Activated naive CD8-positive, alpha-beta T cell treated with anti-CD3 and anti-CD28 coated beads for 36 hours (primary cell): ENCODE measurements at regions not wholly inside any gene's neighbourhood (a gene's known extent, or its start where the extent isn't known, plus 50 kb on each side); places are given as distances from the start of the nearest gene placed in this dataset.
"Not testable (repeated sequence)": the region's sequence is repeated elsewhere in the genome, so short reads cannot be mapped to it uniquely, and the experiment has no call there.

Experiments used
- DNase-seq: peaks from one replicate; pipeline ENCODE4 v3.0.0; 2021
- H3K27ac Mint-ChIP-seq: one replicate; pipeline ENCODE4 v1.8.0; 2022; ENCODE audit warnings: mild to moderate bottlenecking, moderate library complexity, mixed read lengths
- H3K27me3 Mint-ChIP-seq: one replicate; pipeline ENCODE4 v1.8.0; 2022; ENCODE audit warnings: mild to moderate bottlenecking, mixed read lengths
- H3K36me3 Mint-ChIP-seq: one replicate; pipeline ENCODE4 v1.8.0; 2021; ENCODE audit warnings: mild to moderate bottlenecking, mixed read lengths
- H3K4me1 Mint-ChIP-seq: one replicate; pipeline ENCODE4 v1.8.0; 2021; ENCODE audit warnings: mixed read lengths
- H3K4me3 Mint-ChIP-seq: one replicate; pipeline ENCODE4 v1.8.0; 2022; ENCODE audit warnings: mild to moderate bottlenecking, moderate library complexity, mixed read lengths
- H3K9me3 Mint-ChIP-seq: one replicate; pipeline ENCODE4 v1.8.0; 2022; ENCODE audit warnings: mixed read lengths

- H3K9me3 Mint-ChIP-seq, H3K36me3 Mint-ChIP-seq, H3K27me3 Mint-ChIP-seq, H3K27ac Mint-ChIP-seq, H3K4me1 Mint-ChIP-seq, DNase-seq, H3K4me3 Mint-ChIP-seq: not testable (repeated sequence)
Observed at GRCh38 chr4:178015046-178015445, 572.8 kb upstream of the AGA start.

GRCh38 chr4:178026999-178027398 is 584.8 kb upstream of the AGA start:
- no peak overlapping the region for H3K27ac Mint-ChIP-seq
- no peaks in the 10 kb centered on the region for H3K4me1 Mint-ChIP-seq
- H3K27me3 Mint-ChIP-seq = no peaks in the 10 kb centered on the region
- no peak overlapping the region for H3K4me3 Mint-ChIP-seq
- no peak for DNase-seq
- H3K9me3 Mint-ChIP-seq = no peaks in the 10 kb centered on the region
- no peaks in the 10 kb centered on the region for H3K36me3 Mint-ChIP-seq

- Mint-ChIP-seq H3K4me3 (no peak overlapping the region), H3K9me3 (peaks cover 3% of the 10 kb centered on the region), H3K27ac (no peak overlapping the region), H3K4me1 (no peaks in the 10 kb centered on the region), H3K27me3 (no peaks in the 10 kb centered on the region), H3K36me3 (no peaks in the 10 kb centered on the region)
- DNase-seq = no peak
Observed at GRCh38 chr4:178027796-178028195, 585.6 kb upstream of the AGA start.

- Mint-ChIP-seq H3K9me3 (peaks cover 3% of the 10 kb centered on the region), H3K36me3 (no peaks in the 10 kb centered on the region), H3K27ac (no peak overlapping the region), H3K4me3 (no peak overlapping the region), H3K4me1 (no peaks in the 10 kb centered on the region), H3K27me3 (no peaks in the 10 kb centered on the region)
- DNase-seq = no peak
Observed at GRCh38 chr4:178028481-178028880, 586.2 kb upstream of the AGA start.

GRCh38 chr4:178037459-178038214 is 595.4 kb upstream of the AGA start:
- Mint-ChIP-seq H3K27ac (no peak overlapping the region), H3K4me3 (no peak overlapping the region), H3K27me3 (no peaks in the 10 kb centered on the region), H3K9me3 (peaks cover 1% of the 10 kb centered on the region), H3K36me3 (no peaks in the 10 kb centered on the region), H3K4me1 (no peaks in the 10 kb centered on the region)
- DNase-seq = no peak

GRCh38 chr4:178056996-178057395 is 614.8 kb upstream of the AGA start:
- Mint-ChIP-seq H3K36me3 (no peaks in the 10 kb centered on the region), H3K4me1 (no peaks in the 10 kb centered on the region), H3K9me3 (peaks cover 2% of the 10 kb centered on the region), H3K27me3 (no peaks in the 10 kb centered on the region), H3K27ac (no peak overlapping the region), H3K4me3 (no peak overlapping the region)
- DNase-seq = no peak

GRCh38 chr4:178063568-178063967 is 621.3 kb upstream of the AGA start:
- no peak overlapping the region for H3K4me3 Mint-ChIP-seq
- H3K36me3 Mint-ChIP-seq = no peaks in the 10 kb centered on the region
- no peaks in the 10 kb centered on the region for H3K27me3 Mint-ChIP-seq
- DNase-seq = no peak
- H3K27ac Mint-ChIP-seq = no peak overlapping the region
- no peaks in the 10 kb centered on the region for H3K4me1 Mint-ChIP-seq
- H3K9me3 Mint-ChIP-seq = no peaks in the 10 kb centered on the region

- Mint-ChIP-seq H3K4me3 (no peak overlapping the region), H3K9me3 (peaks cover 2% of the 10 kb centered on the region), H3K36me3 (no peaks in the 10 kb centered on the region), H3K27ac (no peak overlapping the region), H3K4me1 (no peaks in the 10 kb centered on the region), H3K27me3 (no peaks in the 10 kb centered on the region)
- no peak for DNase-seq
Observed at GRCh38 chr4:178066338-178066941, 624.2 kb upstream of the AGA start.

GRCh38 chr4:178068136-178068535 is 625.9 kb upstream of the AGA start:
- H3K36me3 Mint-ChIP-seq = no peaks in the 10 kb centered on the region
- DNase-seq = no peak
- H3K4me3 Mint-ChIP-seq = no peak overlapping the region
- H3K4me1 Mint-ChIP-seq = no peaks in the 10 kb centered on the region
- no peaks in the 10 kb centered on the region for H3K27me3 Mint-ChIP-seq
- no peak overlapping the region for H3K27ac Mint-ChIP-seq
- peaks cover 2% of the 10 kb centered on the region for H3K9me3 Mint-ChIP-seq

GRCh38 chr4:178070163-178070562 is 627.9 kb upstream of the AGA start:
- Mint-ChIP-seq H3K27me3 (no peaks in the 10 kb centered on the region), H3K27ac (no peak overlapping the region), H3K4me3 (no peak overlapping the region), H3K9me3 (peaks cover 2% of the 10 kb centered on the region), H3K36me3 (no peaks in the 10 kb centered on the region), H3K4me1 (no peaks in the 10 kb centered on the region)
- no peak for DNase-seq

- no peaks in the 10 kb centered on the region for H3K4me1 Mint-ChIP-seq
- H3K9me3 Mint-ChIP-seq = no peaks in the 10 kb centered on the region
- H3K27me3 Mint-ChIP-seq = no peaks in the 10 kb centered on the region
- no peak for DNase-seq
- H3K36me3 Mint-ChIP-seq = no peaks in the 10 kb centered on the region
- H3K27ac Mint-ChIP-seq = no peak overlapping the region
- H3K4me3 Mint-ChIP-seq = no peak overlapping the region
Observed at GRCh38 chr4:178080312-178080711, 638.1 kb upstream of the AGA start.

- H3K9me3 Mint-ChIP-seq = peaks cover 2% of the 10 kb centered on the region
- no peaks in the 10 kb centered on the region for H3K27me3 Mint-ChIP-seq
- H3K36me3 Mint-ChIP-seq = no peaks in the 10 kb centered on the region
- no peak overlapping the region for H3K4me3 Mint-ChIP-seq
- H3K27ac Mint-ChIP-seq = no peak overlapping the region
- no peak for DNase-seq
- H3K4me1 Mint-ChIP-seq = no peaks in the 10 kb centered on the region
Observed at GRCh38 chr4:178081176-178081575, 638.9 kb upstream of the AGA start.

GRCh38 chr4:178081896-178082295 is 639.7 kb upstream of the AGA start:
- H3K4me3 Mint-ChIP-seq = no peak overlapping the region
- no peak for DNase-seq
- H3K27ac Mint-ChIP-seq = no peak overlapping the region
- H3K27me3 Mint-ChIP-seq = no peaks in the 10 kb centered on the region
- H3K36me3 Mint-ChIP-seq = no peaks in the 10 kb centered on the region
- no peaks in the 10 kb centered on the region for H3K4me1 Mint-ChIP-seq
- H3K9me3 Mint-ChIP-seq = peaks cover 2% of the 10 kb centered on the region

GRCh38 chr4:178082906-178083305 is 640.7 kb upstream of the AGA start:
- Mint-ChIP-seq H3K27me3 (no peaks in the 10 kb centered on the region), H3K4me1 (no peaks in the 10 kb centered on the region), H3K27ac (no peak overlapping the region), H3K9me3 (peaks cover 2% of the 10 kb centered on the region), H3K36me3 (no peaks in the 10 kb centered on the region), H3K4me3 (no peak overlapping the region)
- DNase-seq = no peak

GRCh38 chr4:178083968-178084367 is 641.7 kb upstream of the AGA start:
- H3K4me3 Mint-ChIP-seq = no peak overlapping the region
- H3K36me3 Mint-ChIP-seq = no peaks in the 10 kb centered on the region
- no peak overlapping the region for H3K27ac Mint-ChIP-seq
- H3K27me3 Mint-ChIP-seq = no peaks in the 10 kb centered on the region
- no peaks in the 10 kb centered on the region for H3K4me1 Mint-ChIP-seq
- DNase-seq = no peak
- H3K9me3 Mint-ChIP-seq = peaks cover 3% of the 10 kb centered on the region

GRCh38 chr4:178086320-178086719 is 644.1 kb upstream of the AGA start:
- no peaks in the 10 kb centered on the region for H3K27me3 Mint-ChIP-seq
- peaks cover 3% of the 10 kb centered on the region for H3K9me3 Mint-ChIP-seq
- no peak overlapping the region for H3K4me3 Mint-ChIP-seq
- H3K4me1 Mint-ChIP-seq = no peaks in the 10 kb centered on the region
- H3K36me3 Mint-ChIP-seq = no peaks in the 10 kb centered on the region
- no peak for DNase-seq
- no peak overlapping the region for H3K27ac Mint-ChIP-seq
